ENCODE measurements at regions not wholly inside any gene's neighbourhood (a gene's known extent, or its start where the extent isn't known, plus 50 kb on each side); places are given as distances from the start of the nearest gene placed in this dataset.

- no peak for DNase-seq
Observed at GRCh38 chr16:6103561-6103960, 1006.0 kb upstream of the EEF2KMT start.

GRCh38 chr16:6099102-6099501 is 1001.5 kb upstream of the EEF2KMT start:
- no peak for DNase-seq

GRCh38 chr16:6096931-6097670 is 999.5 kb upstream of the EEF2KMT start:
- no peak for DNase-seq

GRCh38 chr16:6095414-6095813 is 997.8 kb upstream of the EEF2KMT start:
- no peak for DNase-seq

- DNase-seq: no peak
Observed at GRCh38 chr16:6091021-6091420, 993.4 kb upstream of the EEF2KMT start.

- DNase-seq: no peak
Observed at GRCh38 chr16:6081320-6081976, 983.9 kb upstream of the EEF2KMT start.

- DNase-seq: no peak
Observed at GRCh38 chr16:6076631-6077030, 979.0 kb upstream of the EEF2KMT start.

- DNase-seq: no peak
Observed at GRCh38 chr16:6068063-6068462, 970.5 kb upstream of the EEF2KMT start.

- DNase-seq: no peak
Observed at GRCh38 chr16:6066652-6067051, 969.1 kb upstream of the EEF2KMT start.

GRCh38 chr16:6063526-6063925 is 965.9 kb upstream of the EEF2KMT start:
- DNase-seq: no peak

- no peak for DNase-seq
Observed at GRCh38 chr16:6059671-6060070, 962.1 kb upstream of the EEF2KMT start.

GRCh38 chr16:6057821-6058220 is 960.2 kb upstream of the EEF2KMT start:
- DNase-seq: no peak

- no peak for DNase-seq
Observed at GRCh38 chr16:6048017-6048416, 950.4 kb upstream of the EEF2KMT start.

- no peak for DNase-seq
Observed at GRCh38 chr16:6047325-6047724, 949.7 kb upstream of the EEF2KMT start.

GRCh38 chr16:6038941-6039645 is 941.5 kb upstream of the EEF2KMT start:
- no peak for DNase-seq

GRCh38 chr16:6035161-6035560 is 937.6 kb upstream of the EEF2KMT start:
- DNase-seq: no peak

GRCh38 chr16:6034511-6034910 is 936.9 kb upstream of the EEF2KMT start:
- no peak for DNase-seq

GRCh38 chr16:6032438-6032837 is 934.8 kb upstream of the EEF2KMT start:
- no peak for DNase-seq

GRCh38 chr16:6031567-6031966 is 934.0 kb upstream of the EEF2KMT start:
- no peak for DNase-seq

GRCh38 chr16:6031102-6031501 is 933.5 kb upstream of the EEF2KMT start:
- no peak for DNase-seq

- no peak for DNase-seq
Observed at GRCh38 chr16:6027733-6028132, 930.1 kb upstream of the EEF2KMT start.

GRCh38 chr16:6023449-6023848 is 925.9 kb upstream of the EEF2KMT start:
- no peak for DNase-seq

- DNase-seq: no peak
Observed at GRCh38 chr16:6021276-6021943, 923.8 kb upstream of the EEF2KMT start.
